SK-N-SH treated with all-trans-retinoic acid at 6 μM for 48 hours (cell line): ENCODE measurements at regions not wholly inside any gene's neighbourhood (a gene's known extent, or its start where the extent isn't known, plus 50 kb on each side); places are given as distances from the start of the nearest gene placed in this dataset.
"Not testable (repeated sequence)": the region's sequence is repeated elsewhere in the genome, so short reads cannot be mapped to it uniquely, and the experiment has no call there.

Source experiments
- ARNTL ChIP-seq: fragments of 450-650 bp; formaldehyde crosslinking; IDR thresholded peaks from 2 replicates; pipeline ENCODE4 v1.5.0; 2020; ENCODE audit warnings: low read depth, mild to moderate bottlenecking, moderate library complexity, borderline replicate concordance
- CSDC2 ChIP-seq: fragments of 250-450 bp; sonication (Bioruptor Pico); IDR thresholded peaks from 2 replicates; pipeline ENCODE4 v1.5.0; 2020; ENCODE audit warnings: mild to moderate bottlenecking, moderate library complexity
- ESRRG ChIP-seq: fragments of 250-450 bp; sonication (Bioruptor Pico); IDR thresholded peaks from 2 replicates; pipeline ENCODE4 v1.6.1; 2021; ENCODE audit warnings: mild to moderate bottlenecking
- ISL1 ChIP-seq: fragments of 250-450 bp; sonication (Bioruptor Pico); IDR thresholded peaks from 2 replicates; pipeline ENCODE4 v2.1.2; 2022; ENCODE audit warnings: mild to moderate bottlenecking, moderate library complexity
- OSR1 ChIP-seq: fragments of 250-450 bp; sonication (Bioruptor Pico); IDR thresholded peaks from 2 replicates; pipeline ENCODE4 v1.8.0; 2022; ENCODE audit warnings: moderate library complexity, mild to moderate bottlenecking, inconsistent platforms
- RARB ChIP-seq: fragments of 250-450 bp; sonication (Bioruptor Pico); IDR thresholded peaks from 2 replicates; pipeline ENCODE4 v1.8.0; 2021; ENCODE audit warnings: mild to moderate bottlenecking, moderate library complexity
- SNAI2 ChIP-seq: fragments of 250-450 bp; sonication (Bioruptor Pico); IDR thresholded peaks from 2 replicates; pipeline ENCODE4 v1.5.0; 2020; ENCODE audit warnings: mild to moderate bottlenecking, moderate library complexity
- TOX ChIP-seq: fragments of 250-450 bp; sonication (Bioruptor Pico); IDR thresholded peaks from 2 replicates; pipeline ENCODE4 v1.8.0; 2021; ENCODE audit warnings: mild to moderate bottlenecking, moderate library complexity, borderline replicate concordance
- ZC3H10 ChIP-seq: fragments of 250-450 bp; sonication (Bioruptor Pico); IDR thresholded peaks from 2 replicates; pipeline ENCODE4 v1.5.1; 2021; ENCODE audit warnings: mild to moderate bottlenecking, moderate library complexity
- ZFP3 ChIP-seq: fragments of 250-450 bp; sonication (Bioruptor Pico); IDR thresholded peaks from 2 replicates; pipeline ENCODE4 v1.5.0; 2020; ENCODE audit warnings: mild to moderate bottlenecking, moderate library complexity
- TF ChIP-seq, protein P1 (sequence below): fragments of 250-450 bp; sonication (Bioruptor Pico); IDR thresholded peaks from 2 replicates; pipeline ENCODE4 v1.5.1; 2021; ENCODE audit warnings: mild to moderate bottlenecking, moderate library complexity

DNA sequence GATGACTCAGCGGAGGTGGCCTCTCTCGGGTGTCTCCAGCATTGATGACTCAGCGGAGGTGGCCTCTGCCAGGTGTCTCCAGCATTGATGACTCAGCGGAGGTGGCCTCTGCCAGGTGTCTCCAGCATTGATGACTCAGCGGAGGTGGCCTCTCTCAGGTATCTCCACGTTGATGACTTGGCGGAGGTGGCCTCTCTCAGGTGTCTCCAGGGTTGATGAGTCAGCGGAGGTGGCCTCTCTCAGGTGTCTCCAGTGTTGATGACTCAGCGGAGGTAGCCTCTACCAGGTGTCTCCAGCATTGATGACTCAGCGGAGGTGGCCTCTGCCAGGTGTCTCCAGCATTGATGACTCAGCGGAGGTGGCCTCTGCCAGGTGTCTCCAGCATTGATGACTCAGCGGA, 87.3 kb downstream of the ASMT start:
- not testable (repeated sequence) for TF ChIP-seq ISL1 (CRISPR knock-in tag); ZFP3 (CRISPR knock-in tag); OSR1 (CRISPR knock-in tag); SNAI2 (CRISPR knock-in tag); RARB (CRISPR knock-in tag); TOX (CRISPR knock-in tag); ARNTL (CRISPR knock-in tag); ZC3H10; ESRRG (CRISPR knock-in tag); CSDC2
- TF ChIP-seq, protein P1, sequence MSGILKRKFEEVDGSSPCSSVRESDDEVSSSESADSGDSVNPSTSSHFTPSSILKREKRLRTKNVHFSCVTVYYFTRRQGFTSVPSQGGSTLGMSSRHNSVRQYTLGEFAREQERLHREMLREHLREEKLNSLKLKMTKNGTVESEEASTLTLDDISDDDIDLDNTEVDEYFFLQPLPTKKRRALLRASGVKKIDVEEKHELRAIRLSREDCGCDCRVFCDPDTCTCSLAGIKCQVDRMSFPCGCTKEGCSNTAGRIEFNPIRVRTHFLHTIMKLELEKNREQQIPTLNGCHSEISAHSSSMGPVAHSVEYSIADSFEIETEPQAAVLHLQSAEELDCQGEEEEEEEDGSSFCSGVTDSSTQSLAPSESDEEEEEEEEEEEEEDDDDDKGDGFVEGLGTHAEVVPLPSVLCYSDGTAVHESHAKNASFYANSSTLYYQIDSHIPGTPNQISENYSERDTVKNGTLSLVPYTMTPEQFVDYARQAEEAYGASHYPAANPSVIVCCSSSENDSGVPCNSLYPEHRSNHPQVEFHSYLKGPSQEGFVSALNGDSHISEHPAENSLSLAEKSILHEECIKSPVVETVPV (CRISPR knock-in tag), result not testable (repeated sequence)
